ENCODE measurements at regions not wholly inside any gene's neighbourhood (a gene's known extent, or its start where the extent isn't known, plus 50 kb on each side); places are given as distances from the start of the nearest gene placed in this dataset.

- Histone ChIP-seq H3K27me3 (ENCODE audit: control insufficient read depth, insufficient read depth, low read length) (no peaks in the 10 kb centered on the region), H3K36me3 (ENCODE audit: control insufficient read depth, insufficient read depth, low read length) (no peaks in the 10 kb centered on the region), H3K9me3 (ENCODE audit: control insufficient read depth, insufficient read depth, low read depth, low read length) (no peaks in the 10 kb centered on the region), H3K27ac (ENCODE audit: low read length) (no peak overlapping the region), H3K4me3 (ENCODE audit: low read depth in 2 of 2, low read length in 2 of 2) (no peak overlapping the region), H3K4me1 (ENCODE audit: control insufficient read depth, insufficient read depth, low read length) (no peaks in the 10 kb centered on the region)
- TF ChIP-seq, protein P1, sequence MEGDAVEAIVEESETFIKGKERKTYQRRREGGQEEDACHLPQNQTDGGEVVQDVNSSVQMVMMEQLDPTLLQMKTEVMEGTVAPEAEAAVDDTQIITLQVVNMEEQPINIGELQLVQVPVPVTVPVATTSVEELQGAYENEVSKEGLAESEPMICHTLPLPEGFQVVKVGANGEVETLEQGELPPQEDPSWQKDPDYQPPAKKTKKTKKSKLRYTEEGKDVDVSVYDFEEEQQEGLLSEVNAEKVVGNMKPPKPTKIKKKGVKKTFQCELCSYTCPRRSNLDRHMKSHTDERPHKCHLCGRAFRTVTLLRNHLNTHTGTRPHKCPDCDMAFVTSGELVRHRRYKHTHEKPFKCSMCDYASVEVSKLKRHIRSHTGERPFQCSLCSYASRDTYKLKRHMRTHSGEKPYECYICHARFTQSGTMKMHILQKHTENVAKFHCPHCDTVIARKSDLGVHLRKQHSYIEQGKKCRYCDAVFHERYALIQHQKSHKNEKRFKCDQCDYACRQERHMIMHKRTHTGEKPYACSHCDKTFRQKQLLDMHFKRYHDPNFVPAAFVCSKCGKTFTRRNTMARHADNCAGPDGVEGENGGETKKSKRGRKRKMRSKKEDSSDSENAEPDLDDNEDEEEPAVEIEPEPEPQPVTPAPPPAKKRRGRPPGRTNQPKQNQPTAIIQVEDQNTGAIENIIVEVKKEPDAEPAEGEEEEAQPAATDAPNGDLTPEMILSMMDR (IDR thresholded peaks at IDR 0.05) = no peak
- TF ChIP-seq SIN3A (IDR thresholded peaks at IDR 0.05; ENCODE audit: borderline replicate concordance, insufficient read depth, low read depth, low read length) (no peak), REST (IDR thresholded peaks at IDR 0.05; ENCODE audit: insufficient read depth in 1 of 2, low read depth in 2 of 2, low read length in 1 of 2) (no peak), TCF7L2 (IDR thresholded peaks at IDR 0.05; ENCODE audit: low read depth, low read length) (no peak), POLR2AphosphoS5 (IDR thresholded peaks at IDR 0.05; ENCODE audit: low read depth, low read length) (no peak)
- in situ Hi-C loops (cut with HindIII; ENCODE audit: low pct_unique_long_range_greater_than_20kb, low sequenced_read_pairs) (no loop called here), intact Hi-C loops (cut with micrococcal nuclease; ENCODE audit: unreplicated experiment) (no loop called here)
- CTCF ChIA-PET = no interaction called here
- POLR2A ChIA-PET = no interaction called here
- DNase-seq (ENCODE audit: low read depth, low spot score) (no peak), ATAC-seq (no peak)
- BruUV-seq (replicated peaks) = no TSS peak
Observed at GRCh38 chr7:96614154-96614867, 95.3 kb downstream of the SEM1 start.

DNA sequence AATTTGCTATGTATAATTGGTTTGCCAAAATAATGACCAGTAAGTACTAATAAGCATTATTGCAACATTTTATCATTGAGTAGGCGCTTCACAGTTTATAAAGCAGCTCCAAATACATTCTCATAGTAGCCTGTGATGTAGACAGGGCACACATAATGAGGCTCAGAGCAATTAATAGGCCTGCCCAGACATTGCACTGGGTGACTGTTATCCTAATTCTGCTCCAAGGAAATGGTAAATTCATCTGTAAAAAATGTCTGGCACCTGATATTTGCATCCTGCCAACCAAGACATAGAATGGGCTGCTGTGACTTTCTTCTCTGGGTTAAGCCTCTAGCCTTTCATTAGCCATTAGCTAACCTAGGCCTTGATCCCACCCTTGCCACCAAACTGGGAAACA lies 97.6 kb downstream of the SEM1 start:
- Histone ChIP-seq H3K36me3 (ENCODE audit: control insufficient read depth, insufficient read depth, low read length) (no peaks in the 10 kb centered on the region), H3K9me3 (ENCODE audit: control insufficient read depth, insufficient read depth, low read depth, low read length) (no peaks in the 10 kb centered on the region), H3K4me1 (ENCODE audit: control insufficient read depth, insufficient read depth, low read length) (no peaks in the 10 kb centered on the region), H3K27me3 (ENCODE audit: control insufficient read depth, insufficient read depth, low read length) (no peaks in the 10 kb centered on the region), H3K27ac (ENCODE audit: low read length) (no peak overlapping the region), H3K4me3 (ENCODE audit: low read depth in 2 of 2, low read length in 2 of 2) (no peak overlapping the region)
- in situ Hi-C loops (cut with HindIII; ENCODE audit: low pct_unique_long_range_greater_than_20kb, low sequenced_read_pairs) = no loop called here
- ChIA-PET POLR2A (no interaction called here), CTCF (no interaction called here)
- TF ChIP-seq SIN3A (IDR thresholded peaks at IDR 0.05; ENCODE audit: borderline replicate concordance, insufficient read depth, low read depth, low read length) (no peak), TCF7L2 (IDR thresholded peaks at IDR 0.05; ENCODE audit: low read depth, low read length) (no peak), POLR2AphosphoS5 (IDR thresholded peaks at IDR 0.05; ENCODE audit: low read depth, low read length) (no peak), REST (IDR thresholded peaks at IDR 0.05; ENCODE audit: insufficient read depth in 1 of 2, low read depth in 2 of 2, low read length in 1 of 2) (no peak)
- TF ChIP-seq, protein P1 (IDR thresholded peaks at IDR 0.05) = no peak
- no peak for ATAC-seq
- DNase-seq (ENCODE audit: low read depth, low spot score) = no peak
- BruUV-seq (replicated peaks) = no TSS peak
- intact Hi-C loops (cut with micrococcal nuclease; ENCODE audit: unreplicated experiment) = no loop called here
